Colonic mucosa (tissue), 4 donors: ENCODE measurements at regions not wholly inside any gene's neighbourhood (a gene's known extent, or its start where the extent isn't known, plus 50 kb on each side); places are given as distances from the start of the nearest gene placed in this dataset.

Experiments used
- DNase-seq: peaks from one replicate; pipeline ENCODE4 v3.0.0-alpha.2; 2020
- H3K27ac ChIP-seq: fragments of 200-600 bp; one replicate; pipeline ENCODE4 v1.8.0; 2021
- H3K27me3 ChIP-seq: fragments of 200-600 bp; one replicate; pipeline ENCODE4 v1.8.0; 2021
- H3K36me3 ChIP-seq: fragments of 200-600 bp; one replicate; pipeline ENCODE4 v1.8.0; 2021
- H3K4me1 ChIP-seq: fragments of 200-600 bp; one replicate; pipeline ENCODE4 v1.8.0; 2021; ENCODE audit warnings: mild to moderate bottlenecking
- H3K4me3 ChIP-seq: fragments of 200-600 bp; one replicate; pipeline ENCODE4 v1.8.0; 2021
- H3K9ac ChIP-seq, 2 donors: one replicate each; pipeline ENCODE4 v1.7.0; 2013; ENCODE audit warnings: control low read depth in 2 of 2, low read depth in 2 of 2, low read length in 2 of 2
- H3K9me3 ChIP-seq: fragments of 200-600 bp; one replicate; pipeline ENCODE4 v1.8.0; 2021
- intact Hi-C: fragments of 100-400 bp; cut with DNase I; formaldehyde crosslinking; loops from one replicate; pipeline ENCODE4 v1.14.1; 2022
- TF ChIP-seq, protein P1 (sequence below): fragments of 200-600 bp; IDR thresholded peaks from one replicate; pipeline ENCODE4 v1.8.0; 2022; ENCODE audit warnings: antibody characterized with exemption, mild to moderate bottlenecking
- donor health status: healthy.
- donor health status: DM: no; HTN: no; CAD: no.
- donor health status: DM: no; HTN: no; CAD: no.

DNA sequence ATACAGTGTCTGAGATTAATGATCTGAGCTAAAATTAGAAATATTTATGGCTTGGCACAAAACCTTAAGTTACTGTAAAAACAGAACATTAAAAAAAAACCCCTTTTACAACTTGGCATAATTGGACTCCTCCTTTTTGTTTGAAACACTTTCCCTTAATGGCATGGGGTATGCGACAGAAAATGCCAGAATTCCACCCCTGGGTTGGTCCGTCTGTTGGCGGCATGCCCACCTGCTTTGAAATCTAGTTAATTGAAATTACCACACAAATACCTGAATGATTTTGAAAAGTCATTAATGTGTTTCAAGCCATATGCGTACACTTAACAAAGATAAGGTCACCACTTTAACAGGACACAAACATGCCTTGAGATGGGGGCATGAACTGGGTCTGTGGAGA lies 175.1 kb upstream of the FOXQ1 start:
- Histone ChIP-seq H3K4me3 (no peak overlapping the region), H3K9ac (no peak overlapping the region), H3K27me3 (no peaks in the 10 kb centered on the region), H3K4me1 (no peaks in the 10 kb centered on the region), H3K36me3 (no peaks in the 10 kb centered on the region), H3K27ac (no peak overlapping the region), H3K9me3 (no peaks in the 10 kb centered on the region)
- DNase-seq = no peak
- TF ChIP-seq, protein P1, sequence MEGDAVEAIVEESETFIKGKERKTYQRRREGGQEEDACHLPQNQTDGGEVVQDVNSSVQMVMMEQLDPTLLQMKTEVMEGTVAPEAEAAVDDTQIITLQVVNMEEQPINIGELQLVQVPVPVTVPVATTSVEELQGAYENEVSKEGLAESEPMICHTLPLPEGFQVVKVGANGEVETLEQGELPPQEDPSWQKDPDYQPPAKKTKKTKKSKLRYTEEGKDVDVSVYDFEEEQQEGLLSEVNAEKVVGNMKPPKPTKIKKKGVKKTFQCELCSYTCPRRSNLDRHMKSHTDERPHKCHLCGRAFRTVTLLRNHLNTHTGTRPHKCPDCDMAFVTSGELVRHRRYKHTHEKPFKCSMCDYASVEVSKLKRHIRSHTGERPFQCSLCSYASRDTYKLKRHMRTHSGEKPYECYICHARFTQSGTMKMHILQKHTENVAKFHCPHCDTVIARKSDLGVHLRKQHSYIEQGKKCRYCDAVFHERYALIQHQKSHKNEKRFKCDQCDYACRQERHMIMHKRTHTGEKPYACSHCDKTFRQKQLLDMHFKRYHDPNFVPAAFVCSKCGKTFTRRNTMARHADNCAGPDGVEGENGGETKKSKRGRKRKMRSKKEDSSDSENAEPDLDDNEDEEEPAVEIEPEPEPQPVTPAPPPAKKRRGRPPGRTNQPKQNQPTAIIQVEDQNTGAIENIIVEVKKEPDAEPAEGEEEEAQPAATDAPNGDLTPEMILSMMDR = no peak
- intact Hi-C loops = no loop called here

DNA sequence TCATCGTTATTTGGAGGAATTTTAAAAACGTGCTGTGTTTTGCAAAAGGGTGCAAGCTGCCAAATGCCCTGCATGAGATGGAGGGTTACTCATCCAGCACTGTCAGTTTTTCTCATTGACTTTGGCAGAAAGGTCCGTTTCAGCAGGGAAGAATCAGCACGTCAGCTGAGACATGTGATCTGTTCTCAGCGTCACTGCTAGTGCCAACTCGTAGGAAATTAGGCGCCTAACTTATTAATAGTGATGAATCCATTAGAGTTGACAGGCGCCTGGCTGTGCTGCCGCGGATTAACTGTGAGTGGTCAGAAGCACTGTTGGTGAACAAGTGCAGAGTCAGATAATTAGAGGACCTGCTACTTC lies 175.5 kb upstream of the FOXQ1 start:
- Histone ChIP-seq H3K9ac (no peak overlapping the region), H3K27ac (no peak overlapping the region), H3K36me3 (no peaks in the 10 kb centered on the region), H3K4me3 (no peak overlapping the region), H3K27me3 (no peaks in the 10 kb centered on the region), H3K4me1 (no peaks in the 10 kb centered on the region), H3K9me3 (no peaks in the 10 kb centered on the region)
- TF ChIP-seq, protein P1 = no peak
- intact Hi-C loops = no loop called here
- DNase-seq = no peak

DNA sequence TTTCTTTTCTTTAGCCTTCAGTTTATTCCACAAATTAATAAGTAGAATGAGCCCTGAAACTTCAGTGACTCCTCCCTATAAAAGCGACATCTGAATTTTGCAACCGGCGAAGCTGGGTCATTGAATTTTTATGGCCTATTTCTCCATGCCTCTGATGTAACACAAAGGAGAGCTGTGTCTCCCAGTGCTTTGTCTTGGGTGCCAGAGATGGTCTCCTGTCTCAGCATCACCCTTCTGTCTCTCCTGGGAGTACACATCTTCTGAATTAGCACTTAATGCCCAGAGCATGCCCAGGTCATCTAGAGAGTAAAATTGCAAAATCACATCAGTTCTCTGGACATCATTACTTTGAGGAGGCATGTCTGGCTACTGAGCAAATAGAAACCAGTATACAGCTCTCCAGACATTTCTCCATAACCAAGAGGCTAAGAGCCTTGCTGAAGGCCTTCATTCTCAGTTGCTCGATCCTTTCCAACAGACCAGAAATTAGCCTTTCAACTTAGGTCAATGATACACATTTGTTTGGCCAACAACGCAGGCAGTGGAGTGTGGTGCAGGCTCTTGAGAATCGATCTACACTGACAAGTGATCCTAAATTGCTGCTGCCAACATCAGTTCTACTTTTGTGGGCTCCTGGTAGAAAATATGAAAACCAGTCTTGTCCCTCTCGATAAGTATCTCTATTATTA lies 176.0 kb upstream of the FOXQ1 start:
- TF ChIP-seq, protein P1 = no peak
- no peak for DNase-seq
- Histone ChIP-seq H3K36me3 (no peaks in the 10 kb centered on the region), H3K4me3 (no peak overlapping the region), H3K27ac (no peak overlapping the region), H3K27me3 (no peaks in the 10 kb centered on the region), H3K9ac (no peak overlapping the region), H3K9me3 (no peaks in the 10 kb centered on the region), H3K4me1 (no peaks in the 10 kb centered on the region)
- intact Hi-C loops = no loop called here

DNA sequence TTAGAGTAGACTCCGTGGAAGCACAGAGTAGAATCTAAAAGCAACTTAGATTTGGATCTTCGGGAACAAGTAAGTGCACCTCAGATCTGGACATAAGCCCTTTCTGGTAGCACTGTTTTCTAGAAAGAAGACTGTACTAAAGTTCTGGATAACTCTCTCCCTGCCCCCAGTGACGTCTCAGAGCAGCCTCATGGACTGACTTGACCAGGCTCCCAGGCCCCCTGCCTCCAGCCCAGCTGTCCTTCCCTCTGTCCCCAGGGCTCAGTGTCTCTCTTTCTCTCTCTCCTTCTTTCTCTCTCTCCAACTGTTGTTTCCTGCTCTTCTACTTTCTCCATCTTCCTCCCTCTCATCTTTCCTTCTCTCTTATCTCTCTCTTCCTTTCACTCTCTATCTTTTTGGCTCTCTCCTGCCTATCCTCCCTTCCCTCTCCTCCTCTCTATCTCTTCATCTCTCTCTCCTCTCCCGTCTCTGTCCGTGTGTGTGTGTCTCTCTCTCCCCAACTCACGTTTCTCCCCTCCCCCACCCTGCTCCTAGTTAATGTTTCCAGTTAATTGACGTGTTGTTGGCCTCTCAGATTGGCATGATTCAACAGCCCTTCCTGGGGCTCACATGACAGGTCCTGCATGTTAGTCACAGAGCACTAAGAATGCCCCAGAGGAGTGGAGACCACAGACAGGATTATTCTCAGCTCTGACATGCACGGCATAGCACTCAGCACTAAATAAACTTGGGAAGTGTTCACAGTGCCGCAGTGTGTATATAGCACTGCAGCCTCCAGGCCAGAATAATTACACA lies 180.4 kb upstream of the FOXQ1 start:
- H3K9ac ChIP-seq = no peak overlapping the region
- H3K9me3 ChIP-seq = no peaks in the 10 kb centered on the region
- no peak overlapping the region for H3K27ac ChIP-seq
- intact Hi-C loops = no loop called here
- no peak overlapping the region for H3K4me3 ChIP-seq
- no peaks in the 10 kb centered on the region for H3K36me3 ChIP-seq
- TF ChIP-seq, protein P1 = no peak
- H3K27me3 ChIP-seq = no peaks in the 10 kb centered on the region
- no peaks in the 10 kb centered on the region for H3K4me1 ChIP-seq
- no peak for DNase-seq

DNA sequence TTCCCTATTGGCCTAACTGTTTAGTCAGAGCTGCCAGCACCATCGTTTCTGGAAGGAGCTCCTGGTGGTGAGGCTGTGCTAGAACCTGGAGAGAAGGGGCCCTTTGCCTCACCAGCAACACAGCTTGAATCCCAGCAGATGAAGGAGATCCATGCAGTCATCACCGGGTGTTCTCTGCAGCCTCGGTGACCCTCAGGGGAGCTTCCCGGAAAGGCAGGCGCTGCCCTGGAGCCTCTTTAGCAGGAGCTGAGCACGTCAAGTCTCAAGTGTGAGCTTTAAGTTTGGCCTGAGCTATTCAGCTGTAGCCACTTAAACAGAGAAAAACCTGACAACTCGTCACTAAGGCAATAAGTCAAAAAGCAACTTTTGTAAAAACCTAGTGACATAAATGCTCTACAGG lies 181.2 kb upstream of the FOXQ1 start:
- intact Hi-C loops = no loop called here
- no peak overlapping the region for H3K27ac ChIP-seq

More for the DNA sequence above, 181.2 kb upstream of the FOXQ1 start:
- Histone ChIP-seq H3K9me3 (no peaks in the 10 kb centered on the region), H3K36me3 (no peaks in the 10 kb centered on the region), H3K27me3 (no peaks in the 10 kb centered on the region), H3K4me3 (no peak overlapping the region), H3K4me1 (no peaks in the 10 kb centered on the region), H3K9ac (no peak overlapping the region)
- no peak for DNase-seq
- TF ChIP-seq, protein P1 = no peak
